PFSK-1 (cell line): ENCODE measurements at regions not wholly inside any gene's neighbourhood (a gene's known extent, or its start where the extent isn't known, plus 50 kb on each side); places are given as distances from the start of the nearest gene placed in this dataset.

Source experiments
- FOXP2 ChIP-seq: optimal IDR thresholded peaks from 2 replicates; pipeline ENCODE3; 2011; ENCODE audit warnings: borderline replicate concordance, control low read depth, inconsistent platforms; ENCODE audit not compliant: insufficient read depth; ENCODE audit errors: extremely low read length, extremely low read depth
- POLR2AphosphoS5 ChIP-seq: IDR thresholded peaks from 2 replicates; pipeline ENCODE4 v1.6.1; 2012; ENCODE audit warnings: low read depth, mild to moderate bottlenecking, control low read depth, low read length, moderate library complexity
- SIN3A ChIP-seq: IDR thresholded peaks from 2 replicates; pipeline ENCODE4 v1.6.1; 2012; ENCODE audit warnings: mild to moderate bottlenecking, low read length, moderate library complexity, borderline replicate concordance; ENCODE audit not compliant: insufficient read depth
- TAF1 ChIP-seq: IDR thresholded peaks from 2 replicates; pipeline ENCODE4 v1.6.1; 2012; ENCODE audit warnings: low read length, control low read depth, borderline replicate concordance; ENCODE audit not compliant: insufficient read depth
- TF ChIP-seq, protein P1 (sequence below), 2 experiments: IDR thresholded peaks; 2 replicates each; pipeline versions ENCODE4 v1.6.1 to v1.8.0; 2011 to 2012; ENCODE audit warnings: low read depth in 2 of 2, low read length in 2 of 2, control low read depth in 1 of 2, inconsistent platforms in 1 of 2, mild to moderate bottlenecking in 1 of 2, moderate library complexity in 1 of 2; ENCODE audit not compliant: insufficient read depth in 1 of 2

DNA sequence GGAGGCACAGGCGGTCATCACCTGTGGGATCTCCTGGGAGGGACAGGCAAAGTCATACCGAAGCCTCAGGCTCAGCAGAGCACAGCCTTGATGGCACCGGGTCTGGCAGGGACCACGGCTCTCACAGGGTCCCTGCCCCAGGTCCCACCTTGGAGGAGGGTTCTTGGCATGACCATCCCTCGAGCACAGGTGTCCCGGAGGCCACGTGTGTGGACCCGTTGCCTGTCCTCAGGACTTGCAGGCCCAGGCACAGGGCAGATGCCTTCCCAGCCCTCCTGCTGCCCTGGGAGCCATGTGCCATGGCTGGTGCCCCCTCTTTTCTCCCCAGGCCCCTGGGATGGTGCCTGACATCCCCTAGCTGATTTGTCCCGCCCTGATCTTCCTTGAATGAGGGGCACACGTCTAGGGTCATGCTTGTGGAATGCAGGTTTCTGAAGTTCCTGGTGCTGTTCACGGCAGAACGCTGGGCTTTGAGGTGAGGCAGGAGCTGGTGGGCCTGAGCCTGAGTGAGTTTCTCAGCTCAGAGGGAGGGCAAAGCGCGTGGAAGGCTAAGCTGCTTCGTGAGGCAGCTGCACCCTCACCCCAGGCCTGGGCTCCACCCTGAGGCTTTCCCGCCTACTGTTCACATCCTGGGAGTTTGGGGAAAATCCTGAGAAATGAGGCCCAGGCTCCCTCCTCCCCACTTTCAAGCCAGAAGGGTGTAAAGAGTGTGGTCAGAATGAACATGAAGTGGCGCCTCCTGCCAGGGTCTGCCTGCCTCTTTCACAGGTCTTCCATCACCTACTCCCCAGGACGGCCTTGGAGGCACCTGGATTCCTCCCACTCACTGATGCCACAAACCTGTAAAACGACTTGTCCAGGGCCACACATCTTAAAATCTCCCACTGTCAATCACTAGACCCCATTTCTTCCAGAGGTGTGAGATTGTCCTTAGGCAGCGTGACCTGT lies 325.8 kb upstream of the B3GAT1 start:
- TF ChIP-seq, protein P1, sequence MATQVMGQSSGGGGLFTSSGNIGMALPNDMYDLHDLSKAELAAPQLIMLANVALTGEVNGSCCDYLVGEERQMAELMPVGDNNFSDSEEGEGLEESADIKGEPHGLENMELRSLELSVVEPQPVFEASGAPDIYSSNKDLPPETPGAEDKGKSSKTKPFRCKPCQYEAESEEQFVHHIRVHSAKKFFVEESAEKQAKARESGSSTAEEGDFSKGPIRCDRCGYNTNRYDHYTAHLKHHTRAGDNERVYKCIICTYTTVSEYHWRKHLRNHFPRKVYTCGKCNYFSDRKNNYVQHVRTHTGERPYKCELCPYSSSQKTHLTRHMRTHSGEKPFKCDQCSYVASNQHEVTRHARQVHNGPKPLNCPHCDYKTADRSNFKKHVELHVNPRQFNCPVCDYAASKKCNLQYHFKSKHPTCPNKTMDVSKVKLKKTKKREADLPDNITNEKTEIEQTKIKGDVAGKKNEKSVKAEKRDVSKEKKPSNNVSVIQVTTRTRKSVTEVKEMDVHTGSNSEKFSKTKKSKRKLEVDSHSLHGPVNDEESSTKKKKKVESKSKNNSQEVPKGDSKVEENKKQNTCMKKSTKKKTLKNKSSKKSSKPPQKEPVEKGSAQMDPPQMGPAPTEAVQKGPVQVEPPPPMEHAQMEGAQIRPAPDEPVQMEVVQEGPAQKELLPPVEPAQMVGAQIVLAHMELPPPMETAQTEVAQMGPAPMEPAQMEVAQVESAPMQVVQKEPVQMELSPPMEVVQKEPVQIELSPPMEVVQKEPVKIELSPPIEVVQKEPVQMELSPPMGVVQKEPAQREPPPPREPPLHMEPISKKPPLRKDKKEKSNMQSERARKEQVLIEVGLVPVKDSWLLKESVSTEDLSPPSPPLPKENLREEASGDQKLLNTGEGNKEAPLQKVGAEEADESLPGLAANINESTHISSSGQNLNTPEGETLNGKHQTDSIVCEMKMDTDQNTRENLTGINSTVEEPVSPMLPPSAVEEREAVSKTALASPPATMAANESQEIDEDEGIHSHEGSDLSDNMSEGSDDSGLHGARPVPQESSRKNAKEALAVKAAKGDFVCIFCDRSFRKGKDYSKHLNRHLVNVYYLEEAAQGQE (IDR thresholded peaks at IDR 0.05; ENCODE audit: insufficient read depth in 1 of 2, low read depth in 2 of 2, low read length in 2 of 2) = no peak
- no peak for TF ChIP-seq SIN3A
- TF ChIP-seq TAF1 = no peak
- TF ChIP-seq FOXP2 = no peak
- TF ChIP-seq POLR2AphosphoS5 = no peak

DNA sequence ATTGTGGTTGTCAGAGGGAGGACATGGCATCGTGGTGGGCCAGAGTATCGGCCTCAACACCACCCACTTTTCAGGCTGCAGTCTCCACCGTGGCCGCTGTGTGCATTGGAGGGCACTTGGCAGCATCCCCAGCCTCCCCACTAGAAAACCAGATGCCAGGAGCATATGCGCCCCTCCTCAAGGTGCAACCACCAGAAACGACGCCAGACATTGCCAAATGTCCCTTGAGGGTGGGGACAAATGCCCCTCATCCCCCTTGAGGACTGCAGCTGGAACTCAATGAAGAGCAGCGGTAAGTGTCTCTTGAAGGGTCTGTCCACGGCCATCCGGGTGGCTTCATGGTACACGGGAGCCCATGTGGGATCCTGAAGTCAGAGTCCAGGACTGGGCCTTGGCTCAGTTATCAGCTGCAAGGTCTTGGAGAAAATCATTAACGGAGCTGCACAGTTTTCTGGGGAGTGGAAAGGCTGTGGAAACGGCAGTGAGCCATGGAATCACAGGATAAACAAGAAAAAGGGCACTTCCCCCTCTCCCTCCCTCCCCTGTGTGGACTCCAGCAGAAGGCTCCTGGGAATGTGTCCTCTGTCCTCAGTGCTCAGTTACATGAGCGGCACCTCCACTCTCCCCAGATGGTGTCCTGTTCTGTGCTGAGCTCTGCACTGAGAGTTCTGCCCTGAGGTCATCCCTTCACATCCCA lies 324.4 kb upstream of the B3GAT1 start:
- TF ChIP-seq SIN3A (no peak), POLR2AphosphoS5 (no peak), TAF1 (no peak), FOXP2 (no peak)
- TF ChIP-seq, protein P1 (IDR thresholded peaks at IDR 0.05; ENCODE audit: insufficient read depth in 1 of 2, low read depth in 2 of 2, low read length in 2 of 2) = no peak

DNA sequence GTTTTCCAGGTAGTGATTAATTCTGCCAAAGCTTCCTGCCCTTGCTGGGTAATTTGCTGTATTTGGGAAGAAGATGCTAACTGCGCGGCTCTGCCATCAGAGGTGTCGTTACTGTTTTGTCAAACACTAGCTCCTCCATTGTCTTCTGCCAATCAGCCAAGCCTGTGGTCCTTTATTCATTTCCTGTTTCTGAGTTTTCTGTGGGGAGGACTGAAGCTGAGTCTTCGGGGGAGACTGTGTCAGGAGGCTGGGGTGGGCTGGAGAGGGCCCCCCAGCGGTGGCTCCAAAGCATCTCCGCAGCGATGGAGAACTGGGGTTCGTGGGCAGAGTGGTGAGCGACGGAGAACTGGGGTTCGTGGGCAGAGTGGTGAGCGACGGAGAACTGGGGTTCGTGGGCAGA lies 322.9 kb upstream of the B3GAT1 start:
- TF ChIP-seq, protein P1 (IDR thresholded peaks at IDR 0.05; ENCODE audit: insufficient read depth in 1 of 2, low read depth in 2 of 2, low read length in 2 of 2) = no peak
- TF ChIP-seq SIN3A = no peak
- no peak for TF ChIP-seq POLR2AphosphoS5
- TF ChIP-seq TAF1 = no peak
- no peak for TF ChIP-seq FOXP2

DNA sequence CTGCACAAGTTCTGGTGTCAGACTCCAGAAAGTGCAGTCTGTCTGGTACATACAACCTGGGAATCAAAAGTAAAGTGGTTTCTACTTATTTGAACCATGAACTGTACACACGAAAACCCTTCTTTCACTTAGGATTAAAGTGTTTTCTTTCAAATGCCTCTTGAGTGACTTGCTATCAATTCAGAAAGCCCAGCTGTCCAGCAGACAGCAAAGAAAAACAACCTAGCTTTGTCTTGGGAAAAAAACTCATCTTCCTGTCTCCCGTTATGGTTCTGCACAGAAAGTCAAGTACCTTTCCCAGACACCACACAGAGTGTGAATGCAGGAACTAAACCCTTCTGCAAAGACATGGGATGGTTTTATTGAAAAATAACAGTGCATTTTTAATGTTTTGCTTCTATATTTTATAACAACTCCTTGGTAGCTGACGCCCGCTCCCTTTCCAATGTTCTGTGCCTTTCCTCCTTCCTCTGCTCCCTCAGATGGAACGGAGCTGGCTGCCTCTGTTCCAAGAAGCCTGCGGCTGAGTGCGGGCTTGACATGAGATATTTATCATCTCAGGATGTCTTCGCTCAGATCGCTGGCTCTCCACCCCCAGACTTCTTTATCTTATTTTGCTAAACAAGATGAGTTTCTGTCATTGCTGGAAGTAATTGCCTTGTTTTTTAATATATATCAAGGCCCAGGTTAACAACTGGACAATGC lies 322.3 kb upstream of the B3GAT1 start:
- TF ChIP-seq, protein P1 (IDR thresholded peaks at IDR 0.05; ENCODE audit: insufficient read depth in 1 of 2, low read depth in 2 of 2, low read length in 2 of 2) = no peak
- no peak for TF ChIP-seq POLR2AphosphoS5
- TF ChIP-seq TAF1 = no peak
- TF ChIP-seq FOXP2 = no peak
- no peak for TF ChIP-seq SIN3A
